Right lobe of liver (tissue), 6 donors: ENCODE measurements at regions not wholly inside any gene's neighbourhood (a gene's known extent, or its start where the extent isn't known, plus 50 kb on each side); places are given as distances from the start of the nearest gene placed in this dataset.

Source experiments
- ATAC-seq, 4 donors: fragments of 200-7000 bp; cut with Tn5 transposase; one replicate each; pipeline ENCODE4 v1.9.1; 2020; ENCODE audit warnings: mild to moderate bottlenecking in 4 of 4, moderate library complexity in 4 of 4
- DNase-seq, 3 donors: peaks; one replicate each; pipeline ENCODE4 v3.0.0-alpha.2; 2020
- H3K27ac ChIP-seq, 3 donors: fragments of 200-600 bp; one replicate each; pipeline ENCODE4 v1.8.0; 2022
- H3K27me3 ChIP-seq, 2 donors: fragments of 200-600 bp; one replicate each; pipeline ENCODE4 v1.8.0; 2022
- H3K36me3 ChIP-seq, 4 donors: fragments of 200-600 bp; sonication (generic) in 1 of 4; one replicate each; pipeline versions ENCODE4 v1.5.1 to v1.8.0; 2017 to 2022; ENCODE audit warnings: control low read depth in 1 of 4
- H3K4me1 ChIP-seq, 4 donors: fragments of 200-600 bp; sonication (generic) in 1 of 4; one replicate each; pipeline versions ENCODE4 v1.5.1 to v1.8.0; 2017 to 2022; ENCODE audit warnings: control low read depth in 1 of 4
- H3K4me3 ChIP-seq, 3 donors: fragments of 200-600 bp; one replicate each; pipeline ENCODE4 v1.8.0; 2022
- H3K9me3 ChIP-seq, 4 donors: fragments of 200-600 bp; sonication (generic) in 1 of 4; one replicate each; pipeline versions ENCODE4 v1.5.1 to v1.8.0; 2017 to 2022; ENCODE audit warnings: control low read depth in 1 of 4
- POLR2A ChIP-seq: fragments of 450-650 bp; IDR thresholded peaks from one replicate; pipeline ENCODE4 v1.6.1; 2017; ENCODE audit warnings: antibody characterized with exemption, mild to moderate bottlenecking
- WGBS: methylation state at CpG from one replicate; pipeline ENCODE4 v1.1.6; 2018; ENCODE audit warnings: low coverage, low lambda C conversion rate; ENCODE audit not compliant: insufficient coverage; ENCODE audit errors: missing lambda C conversion rate; 5-methylcytosine and 5-hydroxymethylcytosine counted together
- intact Hi-C, 2 donors: fragments of 100-400 bp; cut with DNase I; formaldehyde crosslinking; loops; one replicate each; pipeline versions ENCODE4 v1.11.2 to v1.14.1; 2022
- TF ChIP-seq, protein P1 (sequence below), 4 donors: fragments of 200-600 bp in 3 of 4; fragments of 450-650 bp in 1 of 4; IDR thresholded peaks; one replicate each; pipeline versions ENCODE4 v1.5.1 to v1.8.0; 2016 to 2022; ENCODE audit warnings: antibody characterized with exemption in 4 of 4, mild to moderate bottlenecking in 2 of 4
- donor health status: DM: no; HTN: yes; CAD: no.
- donor health status: DM: no; HTN: no; CAD: no.
- donor health status: DM: no; HTN: no; CAD: no.
- donor health status: DM: no; HTN: yes; CAD: no.
- donor health status: DM: no; HTN: yes; CAD: no.

DNA sequence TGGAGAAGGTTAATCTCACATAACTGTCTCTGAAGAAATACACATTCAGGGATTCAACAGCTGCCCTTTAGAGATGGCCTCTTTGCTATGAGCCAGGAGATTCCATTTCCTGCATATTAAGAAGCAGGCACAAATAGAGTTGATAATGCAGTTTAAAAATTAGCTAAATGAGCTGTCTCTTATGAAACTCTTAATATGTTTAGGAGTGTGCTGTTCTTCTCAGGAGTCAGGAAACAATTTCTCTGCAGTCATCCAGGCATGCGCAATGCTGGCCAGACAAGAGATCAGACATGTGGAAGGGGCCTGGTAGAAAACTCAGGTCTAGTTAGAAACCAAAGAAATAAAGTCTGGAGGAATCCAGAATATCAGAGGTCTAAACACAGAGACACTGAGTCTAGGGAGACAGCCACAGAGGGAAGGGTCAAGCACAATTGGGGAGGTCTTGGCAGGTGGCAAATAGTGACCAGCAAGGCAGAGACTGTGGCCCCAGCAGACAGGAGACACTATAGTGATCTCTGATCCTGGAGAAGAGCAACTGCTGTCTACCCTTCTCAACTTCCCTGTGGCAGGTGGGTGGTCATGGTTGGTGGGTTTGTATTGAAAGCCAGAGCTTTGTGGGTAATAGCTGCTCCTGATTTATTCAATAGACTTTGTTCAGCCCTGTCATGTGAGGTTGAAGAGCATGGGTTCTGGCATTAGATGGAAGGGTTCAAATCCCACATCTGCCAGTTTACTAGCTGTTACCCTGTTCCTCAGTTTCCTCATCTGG, 185.8 kb upstream of the RMST start:
- no peaks in the 10 kb centered on the region for H3K9me3 ChIP-seq
- TF ChIP-seq, protein P1, sequence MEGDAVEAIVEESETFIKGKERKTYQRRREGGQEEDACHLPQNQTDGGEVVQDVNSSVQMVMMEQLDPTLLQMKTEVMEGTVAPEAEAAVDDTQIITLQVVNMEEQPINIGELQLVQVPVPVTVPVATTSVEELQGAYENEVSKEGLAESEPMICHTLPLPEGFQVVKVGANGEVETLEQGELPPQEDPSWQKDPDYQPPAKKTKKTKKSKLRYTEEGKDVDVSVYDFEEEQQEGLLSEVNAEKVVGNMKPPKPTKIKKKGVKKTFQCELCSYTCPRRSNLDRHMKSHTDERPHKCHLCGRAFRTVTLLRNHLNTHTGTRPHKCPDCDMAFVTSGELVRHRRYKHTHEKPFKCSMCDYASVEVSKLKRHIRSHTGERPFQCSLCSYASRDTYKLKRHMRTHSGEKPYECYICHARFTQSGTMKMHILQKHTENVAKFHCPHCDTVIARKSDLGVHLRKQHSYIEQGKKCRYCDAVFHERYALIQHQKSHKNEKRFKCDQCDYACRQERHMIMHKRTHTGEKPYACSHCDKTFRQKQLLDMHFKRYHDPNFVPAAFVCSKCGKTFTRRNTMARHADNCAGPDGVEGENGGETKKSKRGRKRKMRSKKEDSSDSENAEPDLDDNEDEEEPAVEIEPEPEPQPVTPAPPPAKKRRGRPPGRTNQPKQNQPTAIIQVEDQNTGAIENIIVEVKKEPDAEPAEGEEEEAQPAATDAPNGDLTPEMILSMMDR (IDR thresholded peaks at IDR 0.05) = no peak
- TF ChIP-seq POLR2A = no peak
- H3K36me3 ChIP-seq = no peaks in the 10 kb centered on the region
- no peak overlapping the region for H3K4me3 ChIP-seq
- H3K27me3 ChIP-seq = no peaks in the 10 kb centered on the region
- intact Hi-C loops = no loop called here
- no peak overlapping the region for H3K27ac ChIP-seq
- no peak for ATAC-seq
- no peak for DNase-seq
- H3K4me1 ChIP-seq = no peaks in the 10 kb centered on the region
- 71% methylated on average over 1 of the region's 1 CpG for WGBS

DNA sequence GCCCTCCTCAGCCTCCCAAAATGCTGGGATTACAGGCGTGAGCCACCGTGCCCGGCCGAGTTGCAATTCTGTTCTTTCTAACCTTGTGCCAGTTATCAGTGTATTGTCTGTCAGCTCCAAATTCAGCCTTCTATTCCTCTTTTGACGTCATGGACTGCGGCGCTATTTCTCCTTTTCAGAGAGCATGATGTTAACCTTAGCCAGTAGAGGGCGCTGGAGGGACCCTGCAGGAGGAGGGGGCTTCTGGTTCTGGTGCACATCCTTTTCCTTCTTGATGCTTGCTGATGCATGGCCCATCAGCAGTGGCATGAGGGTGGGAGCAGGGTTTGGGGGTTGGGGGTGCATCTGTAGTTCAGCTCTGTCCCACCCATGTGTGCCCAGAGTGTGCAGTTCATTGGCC, 179.3 kb upstream of the RMST start:
- no peak for DNase-seq

DNA sequence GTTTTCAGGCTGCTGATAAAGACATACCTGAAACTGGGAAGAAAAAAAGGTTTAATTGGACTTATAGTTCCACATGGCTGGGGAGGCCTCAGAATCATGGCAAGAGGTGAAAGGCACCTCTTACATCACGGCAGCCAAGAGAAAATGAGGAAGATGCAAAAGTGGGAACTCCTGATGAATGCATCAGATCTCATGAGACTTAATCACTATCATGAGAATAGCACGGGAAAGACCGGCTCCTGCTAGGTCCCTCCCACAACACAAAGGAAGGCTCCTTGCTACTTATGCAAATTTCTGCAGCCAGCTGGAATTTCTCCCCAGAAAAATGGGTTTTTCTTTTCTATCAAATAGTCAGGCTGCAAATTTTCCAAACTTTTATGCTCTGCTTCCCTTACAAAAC, 174.1 kb upstream of the RMST start:
- no peak overlapping the region for H3K27ac ChIP-seq
- H3K9me3 ChIP-seq = no peaks in the 10 kb centered on the region
- no peak for DNase-seq
- no peak for ATAC-seq
- no peak for TF ChIP-seq POLR2A
- TF ChIP-seq, protein P1 (IDR thresholded peaks at IDR 0.05) = no peak
- no peaks in the 10 kb centered on the region for H3K36me3 ChIP-seq
- no peak overlapping the region for H3K4me3 ChIP-seq
- no peaks in the 10 kb centered on the region for H3K27me3 ChIP-seq
- intact Hi-C loops = no loop called here
- no peaks in the 10 kb centered on the region for H3K4me1 ChIP-seq
- 69% methylated on average over 3 of the region's 3 CpGs for WGBS

More for the DNA sequence above, 179.3 kb upstream of the RMST start:
- no peaks in the 10 kb centered on the region for H3K9me3 ChIP-seq
- WGBS = 82% methylated on average over 8 of the region's 8 CpGs
- intact Hi-C loops = no loop called here
- ATAC-seq = no peak
- H3K4me3 ChIP-seq = no peak overlapping the region
- H3K4me1 ChIP-seq = no peaks in the 10 kb centered on the region
- TF ChIP-seq, protein P1 (IDR thresholded peaks at IDR 0.05) = no peak
- TF ChIP-seq POLR2A = no peak
- H3K36me3 ChIP-seq = no peaks in the 10 kb centered on the region
- no peak overlapping the region for H3K27ac ChIP-seq
- no peaks in the 10 kb centered on the region for H3K27me3 ChIP-seq

DNA sequence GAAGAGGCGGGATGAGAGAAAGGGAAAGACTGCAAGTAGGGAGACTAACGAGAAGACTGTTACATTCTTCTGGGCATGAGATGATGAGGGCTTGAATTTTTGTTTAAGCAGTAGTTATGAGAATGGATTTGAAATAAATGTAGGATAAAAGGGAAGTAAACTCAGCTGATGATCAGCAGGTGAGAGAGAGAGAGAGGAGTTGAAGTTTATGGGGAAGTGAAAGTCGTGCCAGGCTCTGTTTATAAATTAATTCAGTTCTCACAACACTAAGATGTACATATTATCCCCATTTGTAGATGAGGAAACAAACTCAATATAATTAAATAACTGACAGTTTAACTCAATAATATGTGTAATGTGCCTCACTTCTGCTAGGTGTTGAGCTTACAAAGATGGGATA, 170.0 kb upstream of the RMST start:
- no peak for ATAC-seq
- 56% methylated on average over 3 of the region's 3 CpGs for WGBS

More for the DNA sequence above, 170.0 kb upstream of the RMST start:
- TF ChIP-seq, protein P1 (IDR thresholded peaks at IDR 0.05) = no peak
- TF ChIP-seq POLR2A = no peak
- H3K4me3 ChIP-seq = no peak overlapping the region
- no peaks in the 10 kb centered on the region for H3K36me3 ChIP-seq
- H3K27me3 ChIP-seq = no peaks in the 10 kb centered on the region
- intact Hi-C loops = no loop called here
- no peaks in the 10 kb centered on the region for H3K9me3 ChIP-seq
- H3K27ac ChIP-seq = no peak overlapping the region
- no peaks in the 10 kb centered on the region for H3K4me1 ChIP-seq
- DNase-seq = no peak
